ENCODE measurements at regions not wholly inside any gene's neighbourhood (a gene's known extent, or its start where the extent isn't known, plus 50 kb on each side); places are given as distances from the start of the nearest gene placed in this dataset.

DNA sequence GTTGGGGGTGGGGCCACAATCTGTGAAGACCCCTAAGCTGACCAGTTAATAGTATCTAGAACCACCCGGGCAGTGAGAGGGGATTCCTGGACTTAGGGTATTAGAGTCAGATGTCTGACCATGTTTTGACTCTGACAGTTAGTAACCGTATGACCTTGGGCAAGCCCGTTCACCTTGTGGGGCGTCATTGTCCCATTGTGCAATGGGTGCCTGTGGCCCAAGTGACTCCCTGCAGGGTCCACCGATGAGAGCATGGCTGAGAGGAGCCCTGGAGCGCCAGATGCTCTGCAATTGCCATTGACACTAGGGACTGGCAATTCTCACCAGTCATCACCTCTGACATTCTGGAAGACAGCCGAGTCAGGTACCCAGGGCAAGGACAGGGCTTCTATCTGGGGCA, 225.9 kb upstream of the CSF3R start:
- Mint-ChIP-seq H3K27me3 (ENCODE audit: low read depth in 3 of 3) (peaks cover 1 to 22% (median 4%) of the 10 kb centered on the region in 3 donors), H3K36me3 (no peaks in the 10 kb centered on the region), H3K9me3 (peaks cover 0 to 2% (median 0%) of the 10 kb centered on the region in 6 donors), H3K27ac (no peak overlapping the region), H3K4me1 (peaks cover 3 to 4% of the 10 kb centered on the region in 2 donors), H3K4me3 (no peak overlapping the region)
- DNase-seq = no peak

DNA sequence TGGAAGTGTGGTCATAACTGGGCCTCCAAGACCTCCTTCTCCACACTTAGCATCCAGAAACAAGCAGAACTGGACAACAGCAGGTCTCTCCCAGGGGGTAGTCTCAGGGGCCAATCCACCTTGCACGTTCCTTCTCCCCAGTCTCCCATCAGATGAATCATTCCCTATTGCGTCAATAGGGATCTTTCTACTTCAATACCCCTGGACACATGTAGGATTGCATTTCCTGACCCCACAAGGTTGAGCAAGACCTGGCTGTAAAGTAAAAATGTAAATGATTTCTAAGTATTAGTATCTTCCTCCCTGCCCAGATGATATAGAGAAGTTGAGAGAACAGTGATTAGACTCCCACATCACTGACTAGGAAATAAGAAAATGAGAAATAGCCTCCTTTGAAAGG, 224.5 kb upstream of the CSF3R start:
- peaks cover 1 to 17% (median 4%) of the 10 kb centered on the region in 3 donors for H3K27me3 Mint-ChIP-seq (ENCODE audit: low read depth in 3 of 3)
- peaks cover 6 to 8% of the 10 kb centered on the region in 2 donors for H3K4me1 Mint-ChIP-seq
- H3K9me3 Mint-ChIP-seq = peaks cover 0 to 2% (median 0%) of the 10 kb centered on the region in 6 donors
- DNase-seq = no peak
- H3K4me3 Mint-ChIP-seq = no peak overlapping the region
- no peak overlapping the region for H3K27ac Mint-ChIP-seq
- no peaks in the 10 kb centered on the region for H3K36me3 Mint-ChIP-seq

DNA sequence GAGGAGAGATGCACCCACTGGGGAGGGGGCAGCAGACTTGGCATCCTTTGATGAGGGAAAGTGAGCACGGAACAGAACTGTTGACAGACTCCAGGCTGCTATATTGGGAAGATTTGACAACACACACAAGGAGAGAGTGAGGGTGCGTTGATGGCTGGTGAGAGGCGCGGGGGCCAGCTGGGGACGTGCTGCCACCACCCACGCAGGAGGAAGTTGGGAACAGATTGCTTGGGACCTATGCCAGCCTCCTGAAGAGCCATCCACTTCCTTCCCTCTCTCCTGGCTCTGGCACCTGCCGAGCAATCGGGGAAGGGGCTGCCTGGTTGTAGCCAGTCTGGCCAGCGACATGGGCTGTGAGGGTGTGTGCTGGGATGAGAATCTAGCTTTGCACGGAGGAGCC, 223.7 kb upstream of the CSF3R start:
- H3K27ac Mint-ChIP-seq = no peak overlapping the region
- peaks cover 0 to 2% (median 0%) of the 10 kb centered on the region in 6 donors for H3K9me3 Mint-ChIP-seq
- no peak overlapping the region for H3K4me3 Mint-ChIP-seq
- DNase-seq = no peak
- H3K4me1 Mint-ChIP-seq = peaks cover 6 to 8% of the 10 kb centered on the region in 2 donors
- peaks cover 1 to 13% (median 4%) of the 10 kb centered on the region in 3 donors for H3K27me3 Mint-ChIP-seq (ENCODE audit: low read depth in 3 of 3)
- no peaks in the 10 kb centered on the region for H3K36me3 Mint-ChIP-seq

DNA sequence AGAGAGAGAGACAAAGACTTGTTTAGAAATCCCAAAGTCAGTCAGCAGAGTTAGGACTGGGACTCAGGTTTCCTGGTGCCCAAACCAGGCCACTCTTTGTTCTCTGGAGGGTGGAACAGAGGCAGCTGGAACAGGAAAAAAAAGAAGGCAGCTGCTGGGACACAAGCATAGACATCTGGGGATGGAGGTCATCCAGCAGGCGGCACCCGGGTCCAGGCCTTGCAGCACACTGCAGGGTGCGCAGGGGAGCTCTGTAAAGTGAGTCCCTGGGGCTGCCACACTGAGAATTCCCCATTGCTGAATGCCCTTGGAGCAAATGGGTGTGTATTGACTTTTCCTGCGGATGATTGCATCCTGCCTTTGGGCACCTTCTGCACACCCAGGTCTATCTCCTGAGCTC, 222.9 kb upstream of the CSF3R start:
- no peak for DNase-seq
- H3K4me3 Mint-ChIP-seq = no peak overlapping the region
- H3K9me3 Mint-ChIP-seq = peaks cover 0 to 2% (median 0%) of the 10 kb centered on the region in 6 donors
- H3K27ac Mint-ChIP-seq = no peak overlapping the region
- H3K27me3 Mint-ChIP-seq (ENCODE audit: low read depth in 3 of 3) = peaks cover 1 to 10% (median 4%) of the 10 kb centered on the region in 3 donors
- no peaks in the 10 kb centered on the region for H3K36me3 Mint-ChIP-seq
- H3K4me1 Mint-ChIP-seq = peaks cover 6 to 8% of the 10 kb centered on the region in 2 donors

DNA sequence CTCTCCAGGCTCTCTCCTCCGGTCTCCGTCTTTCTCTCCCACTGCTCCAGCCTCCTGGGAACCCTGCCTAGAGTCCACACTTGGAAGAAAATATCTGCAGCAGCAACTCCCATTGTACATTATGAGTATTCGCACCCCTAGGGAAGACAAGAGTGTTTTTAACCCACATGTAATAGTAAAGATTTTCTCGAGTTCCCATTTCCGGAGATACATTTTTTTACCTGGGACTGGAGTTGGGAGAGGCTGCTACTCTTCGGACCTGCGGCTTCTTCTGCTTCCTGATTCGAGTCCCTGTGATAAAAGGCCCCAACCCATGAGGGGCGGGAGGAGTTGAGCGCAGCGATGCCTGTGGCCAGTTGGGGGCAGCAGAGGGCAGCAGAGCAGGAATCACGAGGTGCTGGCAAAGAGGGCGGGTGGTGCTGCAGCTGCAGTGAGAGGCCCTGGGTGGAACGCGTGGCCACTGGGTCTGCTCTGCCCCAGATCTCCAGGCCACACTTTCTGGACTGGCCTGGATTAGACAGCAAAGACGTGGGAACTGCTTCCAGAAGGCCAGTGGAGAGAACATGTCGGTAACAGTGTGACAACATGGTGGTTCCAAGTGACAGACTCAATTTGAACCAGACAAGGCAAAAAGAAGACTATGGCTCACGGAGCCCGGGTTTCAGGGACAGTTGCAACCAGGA, 221.0 kb upstream of the CSF3R start:
- H3K27me3 Mint-ChIP-seq (ENCODE audit: low read depth in 3 of 3) = peaks cover 0 to 6% (median 3%) of the 10 kb centered on the region in 3 donors
- H3K4me1 Mint-ChIP-seq = peaks cover 6 to 8% of the 10 kb centered on the region in 2 donors
- H3K36me3 Mint-ChIP-seq = no peaks in the 10 kb centered on the region
- no peaks in the 10 kb centered on the region for H3K9me3 Mint-ChIP-seq
- peak overlapping the region in 2 of 5 donors; percentile 22 to 38 for H3K4me3 Mint-ChIP-seq
- DNase-seq = peak; percentile 23 to 30 (median 26)
- H3K27ac Mint-ChIP-seq = no peak overlapping the region

- no peak overlapping the region for H3K27ac Mint-ChIP-seq
- peaks cover 0 to 8% (median 3%) of the 10 kb centered on the region in 3 donors for H3K27me3 Mint-ChIP-seq (ENCODE audit: low read depth in 3 of 3)
- DNase-seq = no peak
- H3K9me3 Mint-ChIP-seq = no peaks in the 10 kb centered on the region
- no peak overlapping the region for H3K4me3 Mint-ChIP-seq
- no peaks in the 10 kb centered on the region for H3K36me3 Mint-ChIP-seq
- peaks cover 6 to 8% of the 10 kb centered on the region in 2 donors for H3K4me1 Mint-ChIP-seq
Measured at GRCh38 chr1:36702963-36703362, 220.2 kb upstream of the CSF3R start.

DNA sequence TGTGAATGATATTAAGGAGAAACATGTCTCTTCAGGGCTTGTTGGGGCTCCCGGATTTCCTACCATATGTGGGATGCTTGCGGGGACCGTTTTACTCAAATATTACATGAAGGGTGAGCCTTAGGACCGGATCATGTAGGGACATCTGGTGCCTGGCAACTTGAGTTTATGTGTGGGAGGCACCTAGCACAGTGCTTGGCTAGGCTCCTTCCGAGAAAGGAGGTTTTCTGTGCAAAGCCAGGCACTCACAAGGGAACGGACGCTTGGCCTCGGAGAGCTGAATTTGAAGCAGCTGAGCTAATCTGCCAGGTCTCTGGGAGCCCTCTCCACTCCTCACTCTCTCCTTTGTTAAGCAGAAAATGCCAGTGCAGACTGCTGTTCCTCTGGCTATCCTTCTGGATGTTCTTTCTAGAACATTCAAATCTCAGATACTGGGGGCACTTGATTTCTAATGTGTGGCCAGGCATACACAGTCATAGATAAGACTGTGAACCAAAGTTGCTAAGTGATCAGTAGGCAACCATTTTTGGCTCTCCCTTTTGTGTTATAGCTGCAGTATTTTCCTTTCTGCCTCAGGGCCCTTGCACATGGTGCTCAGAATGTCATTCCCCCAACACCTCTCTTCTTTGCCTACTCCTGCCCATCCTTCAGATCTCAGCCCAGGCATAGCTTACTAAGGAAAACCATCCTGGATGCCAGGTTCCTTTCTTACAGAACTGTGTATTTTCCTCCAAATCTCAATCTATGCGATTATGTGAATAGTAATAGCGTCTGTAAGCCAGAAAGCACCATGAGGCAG, 216.6 kb upstream of the CSF3R start:
- H3K4me3 Mint-ChIP-seq = no peak overlapping the region
- H3K27ac Mint-ChIP-seq = no peak overlapping the region
- no peak for DNase-seq
- H3K36me3 Mint-ChIP-seq = no peaks in the 10 kb centered on the region
- H3K4me1 Mint-ChIP-seq = peaks cover 6 to 8% of the 10 kb centered on the region in 2 donors
- peaks cover 0 to 6% (median 4%) of the 10 kb centered on the region in 3 donors for H3K27me3 Mint-ChIP-seq (ENCODE audit: low read depth in 3 of 3)
- H3K9me3 Mint-ChIP-seq = no peaks in the 10 kb centered on the region

- Mint-ChIP-seq H3K27ac (no peak overlapping the region), H3K4me3 (no peak overlapping the region), H3K4me1 (no peaks in the 10 kb centered on the region), H3K36me3 (no peaks in the 10 kb centered on the region), H3K27me3 (ENCODE audit: low read depth in 3 of 3) (peaks cover 0 to 11% (median 4%) of the 10 kb centered on the region in 3 donors), H3K9me3 (no peaks in the 10 kb centered on the region)
- DNase-seq = no peak
Measured at GRCh38 chr1:36697836-36698605, 215.3 kb upstream of the CSF3R start.

GRCh38 chr1:36696261-36696940, 213.7 kb upstream of the CSF3R start:
- no peaks in the 10 kb centered on the region for H3K9me3 Mint-ChIP-seq
- no peaks in the 10 kb centered on the region for H3K4me1 Mint-ChIP-seq
- peaks cover 0 to 18% (median 4%) of the 10 kb centered on the region in 3 donors for H3K27me3 Mint-ChIP-seq (ENCODE audit: low read depth in 3 of 3)
- H3K4me3 Mint-ChIP-seq = no peak overlapping the region
- no peak overlapping the region for H3K27ac Mint-ChIP-seq
- no peak for DNase-seq
- H3K36me3 Mint-ChIP-seq = no peaks in the 10 kb centered on the region

GRCh38 chr1:36693603-36694002, 210.9 kb upstream of the CSF3R start:
- DNase-seq = no peak

DNA sequence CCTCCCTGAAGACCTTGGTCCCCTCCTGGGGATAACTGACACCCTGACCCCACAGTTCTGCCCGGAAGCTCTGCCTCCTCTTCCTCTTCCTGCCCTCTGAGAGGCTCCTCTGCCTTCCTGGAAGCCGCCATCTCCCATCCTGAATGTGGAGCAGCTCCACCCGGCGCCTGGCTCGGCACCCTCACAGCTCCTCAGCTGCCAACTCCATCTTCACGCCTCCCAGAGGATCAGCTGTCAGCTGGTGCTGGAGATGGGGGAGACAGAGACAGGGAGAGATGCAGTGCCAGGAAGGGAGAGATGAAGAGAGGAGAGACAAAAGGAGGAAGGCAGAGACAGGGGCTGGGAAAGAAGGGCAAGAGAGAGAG, 210.4 kb upstream of the CSF3R start:
- Mint-ChIP-seq H3K36me3 (no peaks in the 10 kb centered on the region), H3K27me3 (ENCODE audit: low read depth in 3 of 3) (peaks cover 0 to 15% (median 2%) of the 10 kb centered on the region in 3 donors), H3K27ac (no peak overlapping the region), H3K4me1 (no peaks in the 10 kb centered on the region), H3K9me3 (no peaks in the 10 kb centered on the region), H3K4me3 (no peak overlapping the region)
- DNase-seq = no peak

More at GRCh38 chr1:36693603-36694002, 210.9 kb upstream of the CSF3R start:
- Mint-ChIP-seq H3K27ac (no peak overlapping the region), H3K4me3 (no peak overlapping the region), H3K36me3 (no peaks in the 10 kb centered on the region), H3K4me1 (no peaks in the 10 kb centered on the region), H3K9me3 (no peaks in the 10 kb centered on the region), H3K27me3 (ENCODE audit: low read depth in 3 of 3) (peaks cover 0 to 18% (median 2%) of the 10 kb centered on the region in 3 donors)

DNA sequence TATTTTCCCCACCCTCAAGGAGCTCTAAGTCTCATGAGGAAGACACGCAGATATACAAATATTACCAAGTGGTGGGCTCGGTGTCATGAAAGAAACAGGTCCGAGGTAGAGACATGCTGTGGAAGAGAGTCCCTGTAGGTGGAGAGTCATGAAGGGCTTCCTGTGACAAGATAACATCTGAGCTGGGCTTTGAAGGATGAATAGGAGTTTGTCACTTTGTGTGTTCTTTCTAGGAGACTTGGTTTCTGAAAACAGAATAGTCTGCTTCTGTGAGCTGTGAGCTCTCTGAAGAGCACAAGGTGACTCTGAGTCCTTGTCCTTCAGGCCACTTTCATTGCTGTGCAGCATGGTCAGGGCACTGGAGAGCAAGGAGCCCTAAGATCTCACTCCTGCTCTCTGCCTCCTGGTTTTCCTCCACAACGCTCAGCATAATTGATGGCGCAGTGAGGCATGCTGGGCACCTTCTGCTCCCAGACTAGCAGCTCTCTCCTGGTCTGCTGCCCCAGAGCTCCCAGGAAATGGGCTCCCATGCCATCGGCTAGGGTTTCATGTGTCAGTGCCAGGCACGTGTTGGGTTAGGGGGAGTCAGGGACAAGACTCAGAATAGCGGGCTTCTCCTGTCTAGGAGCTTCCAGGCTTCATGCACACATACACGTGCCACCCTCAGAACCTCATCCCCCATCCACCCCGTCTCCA, 209.9 kb upstream of the CSF3R start:
- Mint-ChIP-seq H3K36me3 (no peaks in the 10 kb centered on the region), H3K27ac (no peak overlapping the region), H3K4me3 (no peak overlapping the region), H3K4me1 (no peaks in the 10 kb centered on the region), H3K9me3 (no peaks in the 10 kb centered on the region), H3K27me3 (ENCODE audit: low read depth in 3 of 3) (peaks cover 0 to 13% (median 2%) of the 10 kb centered on the region in 3 donors)
- DNase-seq = no peak

- no peak for DNase-seq
- H3K36me3 Mint-ChIP-seq = no peaks in the 10 kb centered on the region
- H3K9me3 Mint-ChIP-seq = no peaks in the 10 kb centered on the region
- H3K27me3 Mint-ChIP-seq (ENCODE audit: low read depth in 3 of 3) = peaks cover 0 to 13% (median 2%) of the 10 kb centered on the region in 3 donors
- no peak overlapping the region for H3K27ac Mint-ChIP-seq
- no peaks in the 10 kb centered on the region for H3K4me1 Mint-ChIP-seq
- H3K4me3 Mint-ChIP-seq = no peak overlapping the region
Measured at GRCh38 chr1:36691374-36691773, 208.7 kb upstream of the CSF3R start.
